Mesenchymal stem cell (in vitro differentiated cells and primary cell): ENCODE measurements at regions not wholly inside any gene's neighbourhood (a gene's known extent, or its start where the extent isn't known, plus 50 kb on each side); places are given as distances from the start of the nearest gene placed in this dataset. TPM values are rescaled to one million over a fixed set of nuclear protein-coding genes. Genes with fewer than 3 reads are reported as not detected.

ENCODE experiments used
- DNase-seq: peaks from one replicate; pipeline ENCODE4 v3.0.0-alpha.2; 2013
- H2AFZ ChIP-seq: one replicate; pipeline ENCODE4 v1.6.1; 2013; ENCODE audit warnings: low read depth, mild to moderate bottlenecking, control low read depth, inconsistent platforms, low read length, moderate library complexity
- H2AK5ac ChIP-seq: 2 replicates; pipeline ENCODE4 v1.6.1; 2013; ENCODE audit warnings: low read length, moderate library complexity, mild to moderate bottlenecking, inconsistent platforms; ENCODE audit not compliant: severe bottlenecking
- H2BK120ac ChIP-seq: one replicate; pipeline ENCODE4 v1.6.1; 2013; ENCODE audit warnings: low read depth, mild to moderate bottlenecking, inconsistent platforms, low read length, moderate library complexity
- H2BK12ac ChIP-seq, 2 experiments: one replicate each; pipeline ENCODE4 v1.6.1; 2013; ENCODE audit warnings: inconsistent platforms in 2 of 2, low read length in 2 of 2, mild to moderate bottlenecking in 2 of 2, moderate library complexity in 2 of 2, control low read depth in 1 of 2
- H2BK15ac ChIP-seq: one replicate; pipeline ENCODE4 v1.6.1; 2013; ENCODE audit warnings: mild to moderate bottlenecking, low read depth, inconsistent platforms; ENCODE audit not compliant: poor library complexity, severe bottlenecking
- H2BK5ac ChIP-seq: 2 replicates; pipeline ENCODE4 v1.6.1; 2013; ENCODE audit warnings: low read depth, mild to moderate bottlenecking, low read length, control low read depth, inconsistent platforms; ENCODE audit not compliant: poor library complexity, severe bottlenecking
- H3K14ac ChIP-seq, 2 experiments: one replicate each; pipeline ENCODE4 v1.6.1; 2013; ENCODE audit warnings: inconsistent platforms in 2 of 2, low read length in 2 of 2, control low read depth in 1 of 2, mild to moderate bottlenecking in 1 of 2, moderate library complexity in 1 of 2
- H3K18ac ChIP-seq, 2 experiments: one replicate each; pipeline ENCODE4 v1.6.1; 2013; ENCODE audit warnings: inconsistent platforms in 2 of 2, low read length in 2 of 2, control low read depth in 1 of 2, low read depth in 1 of 2, mild to moderate bottlenecking in 1 of 2
- H3K23ac ChIP-seq, 2 experiments: one replicate each; pipeline ENCODE4 v1.6.1; 2013; ENCODE audit warnings: inconsistent platforms in 2 of 2, low read length in 2 of 2, mild to moderate bottlenecking in 2 of 2, moderate library complexity in 2 of 2, control low read depth in 1 of 2
- H3K27ac ChIP-seq: 2 replicates; pipeline ENCODE4 v1.5.1; 2013; ENCODE audit warnings: mild to moderate bottlenecking, moderate library complexity, low read length, control low read depth, inconsistent platforms; ENCODE audit not compliant: poor library complexity, severe bottlenecking
- H3K27me3 ChIP-seq, 2 experiments: 2 replicates each; pipeline versions ENCODE4 v1.6.1 to v1.7.0; 2013; ENCODE audit warnings: low read length in 2 of 2, mild to moderate bottlenecking in 2 of 2, moderate library complexity in 2 of 2, control low read depth in 1 of 2, inconsistent platforms in 1 of 2; ENCODE audit not compliant: control insufficient read depth in 1 of 2, insufficient read depth in 1 of 2
- H3K36me3 ChIP-seq, 2 experiments: 2 replicates each; pipeline versions ENCODE4 v1.6.1 to v1.7.0; 2013; ENCODE audit warnings: low read length in 2 of 2, control low read depth in 1 of 2, inconsistent platforms in 1 of 2, low read depth in 1 of 2, mild to moderate bottlenecking in 1 of 2; ENCODE audit not compliant: insufficient read depth in 2 of 2, control insufficient read depth in 1 of 2
- H3K4ac ChIP-seq, 2 experiments: one replicate each; pipeline ENCODE4 v1.6.1; 2013; ENCODE audit warnings: inconsistent platforms in 2 of 2, low read length in 2 of 2, mild to moderate bottlenecking in 2 of 2, moderate library complexity in 2 of 2, control low read depth in 1 of 2, low read depth in 1 of 2
- H3K4me1 ChIP-seq: 2 replicates; pipeline ENCODE4 v1.6.1; 2013; ENCODE audit warnings: low read depth, low read length, control low read depth; ENCODE audit not compliant: control insufficient read depth, insufficient read depth
- H3K4me2 ChIP-seq: 2 replicates; pipeline ENCODE4 v1.6.1; 2013; ENCODE audit warnings: low read length, mild to moderate bottlenecking, inconsistent platforms; ENCODE audit not compliant: poor library complexity, severe bottlenecking
- H3K4me3 ChIP-seq, 2 experiments: 2 replicates each; pipeline versions ENCODE4 v1.5.1 to v1.7.0; 2013; ENCODE audit warnings: low read length in 2 of 2, mild to moderate bottlenecking in 2 of 2, control low read depth in 1 of 2, low read depth in 1 of 2; ENCODE audit not compliant: insufficient read depth in 1 of 2
- H3K79me1 ChIP-seq: replicated peaks from 2 replicates; pipeline ENCODE4 v1.6.1; 2013; ENCODE audit warnings: mild to moderate bottlenecking, control low read depth, low read length, inconsistent platforms; ENCODE audit not compliant: poor library complexity, severe bottlenecking
- H3K9ac ChIP-seq: 2 replicates; pipeline ENCODE4 v1.7.0; 2013; ENCODE audit warnings: mild to moderate bottlenecking, low read length, moderate library complexity
- H3K9me3 ChIP-seq: 2 replicates; pipeline ENCODE4 v1.7.0; 2013; ENCODE audit warnings: mild to moderate bottlenecking, low read length; ENCODE audit not compliant: control insufficient read depth
- H4K8ac ChIP-seq: one replicate; pipeline ENCODE4 v1.6.1; 2013; ENCODE audit warnings: inconsistent platforms, mild to moderate bottlenecking, low read length, moderate library complexity
- H4K91ac ChIP-seq: one replicate; pipeline ENCODE4 v1.6.1; 2013; ENCODE audit warnings: mild to moderate bottlenecking, low read length, inconsistent platforms
- WGBS: methylation state at CpG from one replicate; pipeline ENCODE4 v1.1.7; 2013; ENCODE audit warnings: mixed read lengths; 5-methylcytosine and 5-hydroxymethylcytosine counted together
- small RNA-seq: library from polyadenylated mRNA; stranded (forward); fragments of <200 nt; extraction: miRNeasy Mini kit (QIAGEN cat#:217004); gene quantifications from one replicate; pipeline ENCODE3, GENCODE V24; 2013; ENCODE audit warnings: low read depth

DNA sequence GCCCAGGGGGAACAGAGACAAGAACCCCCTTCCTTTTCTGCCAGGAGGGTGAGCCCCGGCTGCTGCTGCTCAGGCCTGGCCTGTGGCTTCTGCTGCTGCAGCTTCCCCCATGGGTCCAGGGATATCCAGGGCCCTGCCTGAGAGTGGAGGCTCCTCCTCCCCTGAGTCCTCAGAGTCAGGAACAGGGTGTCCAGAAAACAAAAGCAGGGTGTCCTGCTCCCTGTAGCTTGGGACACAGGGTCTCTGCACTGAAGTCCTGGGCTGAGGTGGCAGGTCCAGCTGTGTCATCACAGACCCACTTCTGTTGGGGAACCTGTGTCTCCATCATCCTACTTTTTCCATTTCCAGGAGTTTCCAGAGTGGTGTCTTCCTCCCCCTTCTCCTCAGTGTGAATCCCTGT is 76.1 kb downstream of the ZNF280B start:
- DNase-seq: no peak
- H3K4me1 ChIP-seq: no peaks in the 10 kb centered on the region
- no peak overlapping the region for H4K8ac ChIP-seq
- H4K91ac ChIP-seq: no peak overlapping the region
- no peak overlapping the region for H2BK15ac ChIP-seq
- H3K9me3 ChIP-seq: no peaks in the 10 kb centered on the region
- no peak overlapping the region for H2AK5ac ChIP-seq
- no peak overlapping the region for H3K4ac ChIP-seq
- H2BK12ac ChIP-seq: no peak overlapping the region
- no peak overlapping the region for H3K23ac ChIP-seq
- H3K4me3 ChIP-seq: no peak overlapping the region
- H3K27me3 ChIP-seq: peaks cover 7 to 73% of the 10 kb centered on the region in 2 experiments
- H2BK5ac ChIP-seq: no peak overlapping the region
- H2AFZ ChIP-seq: no peak overlapping the region
- no peaks in the 10 kb centered on the region for H3K36me3 ChIP-seq
- H3K18ac ChIP-seq: no peak overlapping the region
- no peak overlapping the region for H3K4me2 ChIP-seq
- no peak overlapping the region for H3K14ac ChIP-seq
- H3K79me1 ChIP-seq: no peaks in the 10 kb centered on the region
- no peak overlapping the region for H3K9ac ChIP-seq
- 15% methylated on average over 1 of the region's 1 CpG for WGBS
- no peak overlapping the region for H3K27ac ChIP-seq
- no peak overlapping the region for H2BK120ac ChIP-seq

GRCh38 chr22:22432937-22433336 is 75.6 kb downstream of the ZNF280B start:
- H2BK12ac ChIP-seq: no peak overlapping the region
- H2BK15ac ChIP-seq: no peak overlapping the region
- no peaks in the 10 kb centered on the region for H3K36me3 ChIP-seq
- no peak overlapping the region for H2AK5ac ChIP-seq
- H3K18ac ChIP-seq: no peak overlapping the region
- no peak overlapping the region for H3K9ac ChIP-seq
- H3K4me1 ChIP-seq: no peaks in the 10 kb centered on the region
- H3K27ac ChIP-seq: no peak overlapping the region
- peaks cover 5 to 71% of the 10 kb centered on the region in 2 experiments for H3K27me3 ChIP-seq
- WGBS: 79% methylated on average over 1 of the region's 3 CpGs
- H3K4ac ChIP-seq: no peak overlapping the region
- H3K79me1 ChIP-seq: no peaks in the 10 kb centered on the region
- no peak overlapping the region for H2AFZ ChIP-seq
- no peak for DNase-seq
- no peak overlapping the region for H3K4me3 ChIP-seq
- no peak overlapping the region for H3K4me2 ChIP-seq
- H3K9me3 ChIP-seq: no peaks in the 10 kb centered on the region
- H4K8ac ChIP-seq: no peak overlapping the region
- H2BK120ac ChIP-seq: no peak overlapping the region
- H2BK5ac ChIP-seq: no peak overlapping the region
- no peak overlapping the region for H3K14ac ChIP-seq
- no peak overlapping the region for H3K23ac ChIP-seq
- no peak overlapping the region for H4K91ac ChIP-seq

DNA sequence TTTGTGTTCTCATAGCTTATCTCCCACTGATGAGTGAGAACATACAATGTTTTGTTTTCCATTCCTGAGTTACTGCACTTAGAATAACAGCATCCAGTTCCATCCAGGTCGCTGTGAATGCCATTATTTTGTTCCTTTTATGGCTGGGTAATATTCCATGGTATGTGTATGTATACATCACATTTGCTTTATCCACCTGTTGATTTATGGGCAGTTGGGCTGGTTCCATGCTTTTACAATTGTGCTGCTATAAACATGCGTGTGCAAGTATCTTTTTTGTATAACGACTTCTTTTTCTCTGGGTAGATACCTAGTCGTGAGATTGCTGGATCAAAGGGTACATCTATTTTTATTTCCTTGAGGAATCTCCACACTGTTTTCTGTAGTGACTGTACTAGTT is 74.8 kb downstream of the ZNF280B start:
- no peaks in the 10 kb centered on the region for H3K79me1 ChIP-seq
- no peak overlapping the region for H3K9ac ChIP-seq
- no peak overlapping the region for H3K4ac ChIP-seq
- H2BK15ac ChIP-seq: no peak overlapping the region
- no peak overlapping the region for H3K18ac ChIP-seq
- H3K4me2 ChIP-seq: no peak overlapping the region
- no peaks in the 10 kb centered on the region for H3K4me1 ChIP-seq
- no peak overlapping the region for H2AFZ ChIP-seq
- H4K8ac ChIP-seq: no peak overlapping the region
- H3K23ac ChIP-seq: no peak overlapping the region
- H3K9me3 ChIP-seq: no peaks in the 10 kb centered on the region
- no peak overlapping the region for H3K27ac ChIP-seq
- DNase-seq: no peak
- H3K14ac ChIP-seq: no peak overlapping the region
- peaks cover under 1 to 67% of the 10 kb centered on the region in 2 experiments for H3K27me3 ChIP-seq
- no peak overlapping the region for H2AK5ac ChIP-seq
- H2BK120ac ChIP-seq: no peak overlapping the region
- WGBS: 86% methylated on average over 2 of the region's 4 CpGs
- no peak overlapping the region for H2BK5ac ChIP-seq
- no peaks in the 10 kb centered on the region for H3K36me3 ChIP-seq
- no peak overlapping the region for H2BK12ac ChIP-seq
- H4K91ac ChIP-seq: no peak overlapping the region
- no peak overlapping the region for H3K4me3 ChIP-seq

Small RNA genes lying in the stretch of these regions (small RNA-seq; reads per million reads assigned to genes)
- gene AC245291.3 (not detected), gene IGLVVII-41-1 (not detected)
